ENCODE measurements at regions not wholly inside any gene's neighbourhood (a gene's known extent, or its start where the extent isn't known, plus 50 kb on each side); places are given as distances from the start of the nearest gene placed in this dataset.

GRCh38 chr3:163016251-163016650 is 1519.6 kb downstream of the OTOL1 start:
- Histone ChIP-seq H3K27me3 (ENCODE audit: insufficient read depth) (no peaks in the 10 kb centered on the region), H3K4me3 (ENCODE audit: low read depth in 2 of 2, low read length in 1 of 2) (no peak overlapping the region), H3K27ac (ENCODE audit: low read depth in 2 of 2, low read length in 1 of 2) (no peak overlapping the region), H3K36me3 (replicated peaks in 1 of 2; ENCODE audit: control insufficient read depth in 1 of 2, insufficient read depth in 2 of 2, low read length in 1 of 2) (no peaks in the 10 kb centered on the region), H3K4me2 (no peak overlapping the region), H3K9me3 (no peaks in the 10 kb centered on the region), H4K20me1 (ENCODE audit: insufficient read depth) (no peaks in the 10 kb centered on the region), H3K9me2 (no peaks in the 10 kb centered on the region), H3F3A (replicated peaks; ENCODE audit: insufficient read depth) (no peaks in the 10 kb centered on the region), H3K79me2 (ENCODE audit: insufficient read depth) (no peaks in the 10 kb centered on the region), H3K9ac (no peak overlapping the region), H2AFZ (ENCODE audit: low read depth) (no peak overlapping the region), H3K4me1 (ENCODE audit: control insufficient read depth in 1 of 2, insufficient read depth in 2 of 2, low read depth in 1 of 2, low read length in 1 of 2) (no peaks in the 10 kb centered on the region)
- TF ChIP-seq RCOR1 (IDR thresholded peaks at IDR 0.05; ENCODE audit: low read length), result no peak
- TF ChIP-seq GATA2 (CRISPR knock-in tag; IDR thresholded peaks at IDR 0.05), result no peak
- ChIA-PET POLR2A (no interaction called here), CTCF (no interaction called here)
- WGBS (ENCODE audit: low lambda C conversion rate), result 7% methylated on average over 1 of the region's 1 CpG
- no peak for DNase-seq

GRCh38 chr3:163018067-163018466 is 1521.5 kb downstream of the OTOL1 start:
- H3K9me2 ChIP-seq, result no peaks in the 10 kb centered on the region
- H2AFZ ChIP-seq (ENCODE audit: low read depth), result no peak overlapping the region
- H3K27me3 ChIP-seq (ENCODE audit: insufficient read depth), result no peaks in the 10 kb centered on the region
- no peaks in the 10 kb centered on the region for H3K36me3 ChIP-seq (replicated peaks in 1 of 2; ENCODE audit: control insufficient read depth in 1 of 2, insufficient read depth in 2 of 2, low read length in 1 of 2)
- H3K9me3 ChIP-seq, result 0 out of 2 replicates have a peak, but pooled peaks cover 4% of the 10 kb centered on the region
- H3K9ac ChIP-seq, result no peak overlapping the region
- no peaks in the 10 kb centered on the region for H3K79me2 ChIP-seq (ENCODE audit: insufficient read depth)
- ChIA-PET CTCF (no interaction called here), POLR2A (no interaction called here)
- no peaks in the 10 kb centered on the region for H3K4me1 ChIP-seq (ENCODE audit: control insufficient read depth in 1 of 2, insufficient read depth in 2 of 2, low read depth in 1 of 2, low read length in 1 of 2)
- WGBS (ENCODE audit: low lambda C conversion rate), result 74% methylated on average over 1 of the region's 1 CpG
- TF ChIP-seq SMC3 (IDR thresholded peaks at IDR 0.05; ENCODE audit: low read depth, low read length) (no peak), CHD2 (IDR thresholded peaks at IDR 0.05; ENCODE audit: low read length, partially characterized antibody) (no peak), POLR2AphosphoS5 (IDR thresholded peaks at IDR 0.05; ENCODE audit: low read depth, low read length) (no peak), RXRA (IDR thresholded peaks at IDR 0.05; ENCODE audit: borderline replicate concordance, low read depth) (no peak), USF1 (IDR thresholded peaks at IDR 0.05; ENCODE audit: borderline replicate concordance, low read depth) (no peak), IRF3 (IDR thresholded peaks at IDR 0.05; ENCODE audit: low read depth, low read length) (no peak), CTCF (IDR thresholded peaks at IDR 0.05) (no peak), TEAD4 (IDR thresholded peaks at IDR 0.05; ENCODE audit: borderline replicate concordance, insufficient read depth) (no peak)
- no peak overlapping the region for H3K27ac ChIP-seq (ENCODE audit: low read depth in 2 of 2, low read length in 1 of 2)
- no peak overlapping the region for H3K4me2 ChIP-seq
- DNase-seq, result no peak
- H3F3A ChIP-seq (replicated peaks; ENCODE audit: insufficient read depth), result no peaks in the 10 kb centered on the region
- H4K20me1 ChIP-seq (ENCODE audit: insufficient read depth), result no peaks in the 10 kb centered on the region
- no peak overlapping the region for H3K4me3 ChIP-seq (ENCODE audit: low read depth in 2 of 2, low read length in 1 of 2)
